OCI-LY7 (cell line): ENCODE measurements at regions not wholly inside any gene's neighbourhood (a gene's known extent, or its start where the extent isn't known, plus 50 kb on each side); places are given as distances from the start of the nearest gene placed in this dataset.

Experiments
- CTCF ChIP-seq: fragments of 200-600 bp; sonication (generic); conservative IDR thresholded peaks from 2 replicates; pipeline ENCODE4 v1.5.1; 2014; ENCODE audit warnings: mild to moderate bottlenecking, antibody characterized with exemption, low read length, moderate library complexity, mixed read lengths
- EZH2phosphoT487 ChIP-seq: fragments of 200-600 bp; sonication (generic); IDR thresholded peaks from 2 replicates; pipeline ENCODE4 v1.6.1; 2018; ENCODE audit warnings: low read depth, borderline replicate concordance, mild to moderate bottlenecking, mixed run types, antibody characterized with exemption, low read length, moderate library complexity, mixed read lengths

GRCh38 chr5:52582313-52582712, 205.4 kb upstream of the ITGA1 start:
- peak; percentile 48 for TF ChIP-seq CTCF
- no peak for TF ChIP-seq EZH2phosphoT487
